NCI-H460 (cell line): ENCODE measurements at regions not wholly inside any gene's neighbourhood (a gene's known extent, or its start where the extent isn't known, plus 50 kb on each side); places are given as distances from the start of the nearest gene placed in this dataset.
"Not testable (repeated sequence)": the region's sequence is repeated elsewhere in the genome, so short reads cannot be mapped to it uniquely, and the experiment has no call there.

Experiments used
- DNase-seq: peaks from one replicate; pipeline ENCODE4 v3.0.0-alpha.2; 2016; ENCODE audit warnings: low read depth; ENCODE audit errors: extremely low read depth

DNA sequence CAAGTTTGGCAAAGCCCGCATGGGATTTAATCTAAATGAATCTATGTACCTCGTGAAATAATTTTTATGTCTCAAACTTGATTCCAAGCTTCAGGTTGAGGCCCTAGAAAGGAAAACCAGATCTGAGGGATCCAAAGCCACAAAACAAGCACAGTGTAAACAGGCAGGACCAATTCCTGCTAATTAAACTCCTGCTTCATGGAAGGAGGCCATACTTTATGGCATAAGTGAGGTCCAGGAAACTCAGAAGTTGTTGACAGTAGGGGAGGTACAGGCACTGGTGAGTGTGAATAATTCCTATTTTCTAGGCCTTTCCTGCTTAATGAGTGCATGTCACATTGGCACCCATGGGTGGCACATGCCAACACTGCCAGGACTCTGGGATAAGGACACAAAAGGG, 648.6 kb upstream of the SGCD start:
- DNase-seq, result no peak

DNA sequence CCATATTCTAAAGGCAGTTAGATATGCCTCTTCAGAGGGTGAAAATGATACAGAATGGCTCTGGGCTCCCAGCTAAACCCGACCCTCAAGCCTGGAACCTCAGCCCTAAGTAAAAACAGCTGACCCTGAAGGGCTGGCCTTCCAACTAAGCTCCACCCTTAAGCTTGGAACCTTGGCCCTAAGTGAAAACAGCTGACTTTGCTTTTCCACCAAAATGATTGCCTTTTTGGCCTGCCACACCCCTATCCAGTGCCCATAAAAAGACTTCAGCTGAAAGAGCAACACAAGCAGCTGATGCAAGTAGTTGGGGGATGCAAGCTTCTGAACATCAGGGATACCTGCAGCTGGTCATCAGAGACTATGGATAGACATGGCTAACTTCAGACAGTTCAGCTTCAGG, 647.4 kb upstream of the SGCD start:
- no peak for DNase-seq

GRCh38 chr5:155684417-155684816, 642.5 kb upstream of the SGCD start:
- DNase-seq, result no peak

DNA sequence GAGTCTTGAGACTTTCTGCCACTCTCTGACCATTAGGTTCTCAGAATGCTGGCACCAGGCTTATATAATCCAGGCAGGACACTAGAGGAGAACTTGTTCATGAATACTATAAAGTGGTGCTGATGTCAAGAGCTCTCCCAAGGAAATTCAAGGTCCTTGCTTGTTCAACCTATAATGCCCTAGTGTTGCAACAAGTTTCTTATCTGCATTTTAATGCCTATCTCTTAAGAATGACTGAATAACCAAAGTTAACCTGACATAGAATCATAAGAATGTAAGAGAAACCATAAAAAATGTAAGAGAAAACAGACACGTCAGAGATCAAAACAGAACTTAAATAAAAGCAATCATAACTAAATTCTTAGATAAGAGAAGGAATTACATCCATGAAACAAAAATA, 640.8 kb upstream of the SGCD start:
- no peak for DNase-seq

DNA sequence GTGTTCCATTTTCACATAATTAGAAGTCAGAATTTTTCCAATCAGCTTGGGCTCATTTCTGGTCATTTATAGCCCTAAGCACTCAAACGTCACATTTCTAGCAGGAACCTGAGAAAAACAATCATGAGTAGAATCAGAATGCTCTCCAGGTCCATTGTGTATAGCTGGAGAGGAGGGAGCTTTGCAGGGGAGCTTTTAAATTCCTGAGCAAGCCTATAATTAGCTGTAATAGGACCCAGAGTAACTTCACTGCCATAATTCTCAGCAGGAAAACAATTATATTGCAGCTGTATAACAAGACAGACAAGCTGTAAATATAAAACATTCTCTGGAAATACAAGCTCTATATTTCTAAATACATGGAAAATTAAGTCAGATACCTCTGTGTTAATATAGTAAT, 637.6 kb upstream of the SGCD start:
- no peak for DNase-seq

- DNase-seq, result no peak
These were observed 630.6 kb upstream of the SGCD start for GRCh38 chr5:155696362-155696761.

- DNase-seq, result no peak
These were observed 629.7 kb upstream of the SGCD start for GRCh38 chr5:155697236-155697635.

DNA sequence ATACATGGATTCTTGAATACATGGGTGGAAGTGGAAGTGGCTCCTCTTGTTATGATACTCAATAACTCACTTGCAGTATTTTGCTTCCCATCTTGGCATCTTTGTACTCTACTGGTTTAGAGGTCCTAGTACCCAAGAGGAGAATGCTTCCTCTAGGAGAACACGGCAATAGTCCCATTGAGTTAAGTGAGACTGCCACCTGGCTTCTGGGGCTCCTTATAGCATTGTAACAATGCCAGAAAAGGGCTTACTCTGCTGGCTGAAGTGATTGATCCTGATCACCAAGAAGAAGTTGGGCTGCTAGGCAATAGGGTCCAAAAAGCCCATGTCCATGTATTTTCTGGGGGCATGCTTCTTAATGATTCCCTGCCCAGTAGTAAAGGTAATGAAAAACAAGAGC, 627.6 kb upstream of the SGCD start:
- DNase-seq, result no peak

GRCh38 chr5:155700333-155700732, 626.6 kb upstream of the SGCD start:
- no peak for DNase-seq

GRCh38 chr5:155711882-155712281, 615.1 kb upstream of the SGCD start:
- DNase-seq, result no peak

GRCh38 chr5:155714435-155714834, 612.5 kb upstream of the SGCD start:
- not testable (repeated sequence) for DNase-seq

GRCh38 chr5:155726267-155726666, 600.7 kb upstream of the SGCD start:
- no peak for DNase-seq

DNA sequence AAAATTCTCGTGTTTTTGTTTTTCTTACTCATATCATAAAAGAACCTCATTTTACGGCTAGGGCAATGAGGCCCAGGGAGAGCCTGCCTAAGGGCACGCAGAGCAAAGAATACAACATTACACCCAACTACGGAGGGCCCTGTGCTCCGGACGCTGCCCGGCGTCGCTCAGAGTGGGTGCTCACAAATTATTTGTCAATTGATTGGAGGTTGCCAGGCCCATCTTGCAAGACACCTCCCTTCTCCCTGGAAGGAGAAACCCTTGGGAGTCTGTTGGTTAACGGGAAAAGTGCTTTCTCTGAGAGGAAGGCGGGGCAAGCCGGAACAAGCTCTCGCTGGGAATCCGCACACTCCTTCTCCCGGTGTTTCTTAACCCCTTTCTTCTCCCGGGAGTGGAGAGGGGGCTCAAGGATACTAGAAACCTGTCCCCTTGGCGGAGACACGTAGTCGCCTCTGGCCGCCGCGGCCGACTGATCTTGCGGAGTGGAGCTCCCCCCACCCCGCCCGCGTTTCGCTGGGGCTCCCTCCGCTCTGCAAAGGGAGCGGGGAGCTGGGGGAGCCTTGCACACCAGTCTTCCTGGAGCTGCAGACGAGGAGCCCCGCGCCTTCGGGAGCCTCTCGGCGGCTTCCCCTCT, 599.3 kb upstream of the SGCD start:
- DNase-seq, result no peak

- no peak for DNase-seq
These were observed 598.7 kb upstream of the SGCD start for GRCh38 chr5:155728146-155728856.

DNA sequence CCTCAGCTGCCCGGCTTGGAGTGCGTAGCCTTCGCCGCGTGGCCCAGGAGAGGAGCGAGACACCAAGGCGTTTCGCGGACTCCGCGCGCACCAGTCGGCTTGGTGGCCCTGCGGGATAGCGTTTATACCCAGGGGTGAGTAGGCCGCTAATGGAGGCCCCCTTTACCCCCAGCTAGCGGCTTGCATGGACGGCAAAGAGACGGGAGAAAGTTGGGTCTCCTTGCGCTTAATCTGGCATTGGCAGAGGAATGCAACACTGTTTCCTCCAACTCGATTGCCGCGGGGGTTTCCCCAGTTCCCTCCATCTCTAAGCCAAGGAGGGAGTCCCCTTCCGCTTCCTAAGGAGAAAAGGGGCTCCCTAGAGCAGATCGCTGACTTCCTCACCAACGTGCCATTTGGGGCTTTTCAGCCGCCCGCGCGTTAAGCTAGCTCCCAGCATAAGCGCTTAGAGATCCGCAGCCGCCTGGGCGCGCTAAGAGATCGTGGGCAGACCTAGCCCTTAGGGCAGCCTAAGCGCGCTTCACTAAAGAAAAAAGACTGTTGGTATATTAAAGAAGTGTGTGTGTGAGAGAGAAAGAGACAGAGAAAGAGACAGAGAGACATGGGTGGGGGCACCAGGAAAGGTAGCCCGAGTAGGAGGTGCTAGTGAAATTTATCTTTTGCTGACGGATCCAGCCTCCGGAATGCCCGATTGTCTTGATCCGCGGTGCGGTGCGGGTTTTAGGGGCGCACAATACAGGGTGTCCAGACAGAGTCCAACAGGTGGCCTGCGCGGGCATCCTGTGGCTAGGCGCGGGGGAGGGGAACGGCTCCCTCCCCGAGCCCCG, 597.9 kb upstream of the SGCD start:
- DNase-seq, result no peak

- no peak for DNase-seq
These were observed 597.3 kb upstream of the SGCD start for GRCh38 chr5:155729684-155730059.

GRCh38 chr5:155732587-155733376, 594.2 kb upstream of the SGCD start:
- DNase-seq, result no peak

- no peak for DNase-seq
These were observed 593.0 kb upstream of the SGCD start for GRCh38 chr5:155733935-155734334.

DNA sequence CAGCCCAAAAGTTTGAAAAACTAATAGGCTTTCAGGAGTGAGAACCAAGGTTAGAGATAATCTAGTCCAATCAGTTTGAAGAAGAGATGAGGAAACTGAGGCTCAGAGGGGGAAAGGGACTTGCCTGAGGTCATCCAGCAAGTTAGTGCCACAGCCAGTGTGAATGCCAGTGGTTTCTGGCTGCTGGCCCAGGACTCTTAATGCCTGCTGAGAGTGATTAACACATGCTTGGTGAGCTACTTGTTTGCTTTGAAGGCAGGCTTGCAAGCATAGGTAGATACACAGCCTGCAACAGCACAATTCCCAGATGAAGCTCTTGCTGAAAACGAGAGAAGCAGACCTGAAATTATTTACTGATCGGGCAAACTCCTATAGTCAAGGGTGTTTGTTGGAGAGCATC, 591.6 kb upstream of the SGCD start:
- no peak for DNase-seq

DNA sequence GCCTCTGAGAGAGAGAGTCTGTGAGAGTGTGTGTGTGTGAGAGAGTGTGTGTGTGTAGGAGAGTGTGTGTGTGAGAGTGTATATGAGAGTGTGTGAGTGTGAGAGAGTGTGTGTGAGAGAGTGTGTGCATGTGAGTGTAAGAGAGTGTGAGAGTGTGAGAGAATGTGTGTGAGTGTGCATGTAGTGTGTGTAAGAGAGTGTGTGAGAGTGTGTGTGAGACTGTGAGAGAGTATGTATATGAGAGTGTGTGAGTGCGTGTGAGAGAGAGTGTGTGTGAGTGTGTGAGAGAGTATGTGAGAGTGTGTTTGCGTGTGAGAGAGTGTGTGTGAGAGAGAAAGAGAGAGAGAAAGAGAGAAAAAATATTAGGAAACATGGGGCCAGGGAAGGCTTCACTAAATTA, 588.3 kb upstream of the SGCD start:
- DNase-seq, result no peak
